ENCODE measurements at regions not wholly inside any gene's neighbourhood (a gene's known extent, or its start where the extent isn't known, plus 50 kb on each side); places are given as distances from the start of the nearest gene placed in this dataset.

- no peak for DNase-seq (ENCODE audit: low read depth, low spot score)
These were observed 976.9 kb upstream of the MBL2 start for GRCh38 chr10:53749439-53749838.

- DNase-seq (ENCODE audit: low read depth, low spot score) = no peak
These were observed 975.7 kb upstream of the MBL2 start for GRCh38 chr10:53748319-53748718.

GRCh38 chr10:53744746-53745145 is 972.2 kb upstream of the MBL2 start:
- peak; percentile 41 for DNase-seq (ENCODE audit: low read depth, low spot score)

DNA sequence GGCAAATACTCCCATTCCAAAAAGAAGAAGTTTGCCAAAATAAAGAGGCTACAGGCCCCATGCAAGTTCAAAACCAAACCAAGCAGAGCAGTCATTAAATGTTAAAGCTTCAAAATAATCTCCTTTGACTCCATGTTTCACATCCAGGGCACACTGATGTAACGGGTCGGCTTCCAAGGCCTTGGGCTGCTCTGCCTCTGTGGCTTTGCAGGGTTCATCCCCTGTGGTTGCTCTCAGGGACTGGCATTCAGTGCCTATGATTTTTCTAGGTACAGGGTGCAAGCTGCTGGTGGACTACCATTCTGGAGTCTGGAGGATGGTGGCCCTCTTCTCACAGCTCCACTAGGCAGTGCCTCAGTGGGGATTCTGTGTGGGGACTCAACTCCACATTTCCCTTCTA is 971.6 kb upstream of the MBL2 start:
- DNase-seq (ENCODE audit: low read depth, low spot score) = no peak

DNA sequence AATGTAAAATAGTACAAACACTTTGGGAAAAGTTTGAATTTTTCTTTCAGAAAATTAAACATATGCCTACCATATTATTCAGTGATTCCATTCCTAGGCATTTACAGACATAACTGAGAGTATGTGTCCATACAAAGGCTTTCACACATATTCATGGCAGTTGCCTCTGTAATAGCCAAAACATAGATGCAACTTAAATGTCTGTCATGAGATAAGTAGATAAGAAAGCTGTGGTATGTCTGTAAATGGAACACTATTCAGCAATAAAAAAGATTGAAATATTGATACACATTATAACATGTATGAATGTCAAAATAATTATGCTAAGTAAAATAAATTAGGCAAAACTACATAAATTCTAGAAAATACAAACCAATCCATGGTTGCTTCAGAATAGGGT is 964.5 kb upstream of the MBL2 start:
- no peak for DNase-seq (ENCODE audit: low read depth, low spot score)

- no peak for DNase-seq (ENCODE audit: low read depth, low spot score)
These were observed 954.3 kb upstream of the MBL2 start for GRCh38 chr10:53726921-53727320.

- DNase-seq (ENCODE audit: low read depth, low spot score) = no peak
These were observed 952.0 kb upstream of the MBL2 start for GRCh38 chr10:53724581-53724980.

- DNase-seq (ENCODE audit: low read depth, low spot score) = no peak
These were observed 947.1 kb upstream of the MBL2 start for GRCh38 chr10:53719658-53720057.

DNA sequence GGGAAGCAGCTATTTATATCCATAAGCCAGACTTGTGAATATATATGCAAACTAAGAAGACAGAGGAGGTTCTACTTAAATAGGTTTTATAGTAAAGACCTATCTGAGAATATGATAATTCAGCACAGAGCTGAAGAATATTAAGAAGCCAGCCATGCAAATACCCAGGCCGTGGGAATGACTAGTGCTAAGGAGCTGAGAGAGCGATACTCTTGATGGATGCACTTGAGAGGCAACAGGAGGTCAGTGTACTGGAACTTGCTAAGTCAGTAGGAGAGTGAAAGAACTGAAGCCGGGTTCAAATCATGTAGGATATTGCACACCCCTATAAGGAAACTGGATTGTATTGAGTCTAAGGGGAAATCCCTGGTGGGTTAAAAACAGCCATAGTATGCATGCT is 943.6 kb upstream of the MBL2 start:
- DNase-seq (ENCODE audit: low read depth, low spot score) = no peak

- DNase-seq (ENCODE audit: low read depth, low spot score) = no peak
These were observed 940.8 kb upstream of the MBL2 start for GRCh38 chr10:53713431-53713830.

DNA sequence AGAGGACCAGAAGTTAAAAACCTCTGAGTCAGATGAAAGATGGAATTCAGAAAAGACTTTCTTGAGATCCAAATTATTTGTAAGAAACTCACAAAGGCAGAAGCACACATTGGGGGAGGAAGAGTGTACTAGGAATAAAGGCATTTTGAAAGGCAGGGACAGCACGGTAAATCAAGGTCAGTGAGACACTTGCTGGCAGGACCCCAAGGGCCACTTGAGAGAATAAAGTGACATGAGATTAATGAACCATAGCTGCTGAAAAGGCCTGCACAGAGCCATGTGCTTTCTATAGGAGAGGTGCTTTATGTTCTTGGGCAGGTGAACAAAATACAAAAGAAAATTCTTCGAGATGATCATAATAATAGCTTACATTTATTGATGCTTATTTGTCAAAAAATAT is 929.9 kb upstream of the MBL2 start:
- DNase-seq (ENCODE audit: low read depth, low spot score) = no peak

DNA sequence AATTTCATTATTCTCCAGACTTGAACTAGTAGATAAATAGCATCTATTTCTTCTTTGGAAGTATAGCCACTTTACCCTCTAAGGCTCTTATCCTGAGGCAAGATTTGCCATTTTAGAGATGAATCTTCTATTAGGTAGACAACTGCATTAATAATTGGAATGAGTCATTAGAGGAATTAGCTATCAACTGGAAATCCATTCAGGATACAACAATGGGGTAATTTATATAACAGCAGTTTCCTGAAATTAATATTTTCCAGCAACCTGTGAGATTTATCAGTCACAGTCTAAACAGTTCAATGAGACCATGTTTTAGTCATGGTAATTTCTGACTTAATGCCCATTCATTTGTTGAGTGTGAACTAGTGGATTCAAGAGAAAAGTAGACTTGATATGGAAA is 928.6 kb upstream of the MBL2 start:
- DNase-seq (ENCODE audit: low read depth, low spot score) = no peak

- no peak for DNase-seq (ENCODE audit: low read depth, low spot score)
These were observed 927.7 kb upstream of the MBL2 start for GRCh38 chr10:53700278-53700677.

- no peak for DNase-seq (ENCODE audit: low read depth, low spot score)
These were observed 927.1 kb upstream of the MBL2 start for GRCh38 chr10:53699684-53700083.

DNA sequence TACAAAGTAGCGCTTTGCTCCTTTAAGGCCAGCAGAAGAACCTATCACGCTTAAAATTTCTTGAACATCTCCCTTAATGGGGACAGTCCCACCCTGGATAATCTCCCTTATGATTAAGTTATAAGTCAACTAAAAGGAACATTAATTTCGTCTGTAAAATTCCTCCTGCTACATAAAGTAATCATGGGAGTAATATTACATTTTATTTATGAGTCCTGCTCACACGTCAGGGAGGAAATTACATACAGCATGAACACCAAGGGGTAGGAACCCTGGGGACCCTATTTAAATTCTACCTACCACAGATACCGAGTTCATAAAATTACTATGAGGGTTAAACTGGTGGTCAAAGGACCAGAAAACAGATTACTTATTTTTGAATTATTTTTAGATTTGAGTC is 926.6 kb upstream of the MBL2 start:
- DNase-seq (ENCODE audit: low read depth, low spot score) = no peak

DNA sequence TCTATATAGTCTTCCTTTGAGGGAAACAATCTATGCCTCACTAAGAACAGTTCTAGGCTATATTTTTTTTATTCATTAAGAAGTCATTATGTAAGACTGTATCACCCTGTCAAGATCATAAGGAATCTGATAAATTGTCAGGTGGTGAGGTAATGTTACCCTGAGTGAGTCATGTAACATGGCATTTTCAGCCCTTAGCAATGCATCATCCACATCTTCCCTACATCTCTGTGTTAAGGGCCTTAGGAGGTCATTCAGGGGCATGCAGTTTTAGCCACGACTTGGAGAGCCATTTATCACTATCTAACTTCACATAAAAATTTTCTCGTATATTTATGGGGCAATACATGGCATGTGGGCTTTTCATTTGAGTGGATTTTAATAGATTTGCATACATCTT is 924.5 kb upstream of the MBL2 start:
- no peak for DNase-seq (ENCODE audit: low read depth, low spot score)

DNA sequence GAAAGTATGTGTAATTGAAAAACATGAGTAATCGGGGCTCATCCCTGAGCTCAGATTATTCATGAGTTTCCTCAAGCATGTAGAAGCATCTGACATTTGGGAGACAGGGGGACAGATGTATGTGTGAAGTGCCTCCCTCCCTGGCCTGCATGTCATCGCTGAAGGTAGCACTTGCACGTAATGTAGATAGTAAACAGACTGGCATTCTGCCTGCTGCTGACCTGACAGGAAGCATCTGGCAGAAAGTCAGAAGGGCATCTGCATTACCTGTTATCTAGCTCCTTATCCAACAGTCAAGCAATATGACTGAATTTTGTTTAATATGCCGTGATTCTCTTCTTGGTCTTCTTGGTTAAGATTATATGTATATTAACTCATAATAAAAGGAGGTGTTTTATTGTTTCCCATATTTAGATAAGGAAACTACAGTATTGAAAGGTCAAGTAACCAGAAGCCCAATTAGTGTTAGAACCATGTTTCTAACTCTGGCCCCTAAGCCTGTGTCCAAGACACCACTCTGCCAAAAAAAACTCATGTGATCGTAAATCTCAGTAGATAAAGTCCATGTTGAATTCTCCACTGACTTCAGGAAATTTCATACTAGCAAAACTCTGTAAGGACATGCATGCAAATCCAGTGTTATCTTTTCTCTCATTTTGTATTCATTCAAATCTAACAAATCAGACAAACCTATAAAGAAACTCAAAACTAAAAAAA is 918.1 kb upstream of the MBL2 start:
- DNase-seq (ENCODE audit: low read depth, low spot score) = no peak

GRCh38 chr10:53687800-53688199 is 915.2 kb upstream of the MBL2 start:
- no peak for DNase-seq (ENCODE audit: low read depth, low spot score)

GRCh38 chr10:53682885-53683284 is 910.3 kb upstream of the MBL2 start:
- no peak for DNase-seq (ENCODE audit: low read depth, low spot score)

- DNase-seq (ENCODE audit: low read depth, low spot score) = no peak
These were observed 909.9 kb upstream of the MBL2 start for GRCh38 chr10:53682458-53682857.

DNA sequence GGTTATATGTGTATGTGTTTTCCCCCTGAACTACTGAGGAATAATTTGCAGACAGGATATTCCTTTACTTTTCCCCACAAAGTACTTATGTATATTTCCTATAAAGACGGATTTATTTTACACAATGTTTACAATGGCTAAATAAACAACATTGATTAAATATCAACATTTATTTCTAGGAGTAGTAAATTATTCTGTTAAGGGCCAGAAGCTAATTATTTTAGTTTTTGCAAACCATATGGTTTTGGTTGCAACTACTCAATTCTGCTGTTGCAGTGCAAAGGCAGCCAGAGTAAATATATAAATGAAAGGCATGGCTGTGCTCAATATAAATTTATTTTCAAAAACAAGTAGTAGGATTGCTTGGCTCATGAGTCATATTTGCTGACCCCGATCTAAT is 907.1 kb upstream of the MBL2 start:
- no peak for DNase-seq (ENCODE audit: low read depth, low spot score)

DNA sequence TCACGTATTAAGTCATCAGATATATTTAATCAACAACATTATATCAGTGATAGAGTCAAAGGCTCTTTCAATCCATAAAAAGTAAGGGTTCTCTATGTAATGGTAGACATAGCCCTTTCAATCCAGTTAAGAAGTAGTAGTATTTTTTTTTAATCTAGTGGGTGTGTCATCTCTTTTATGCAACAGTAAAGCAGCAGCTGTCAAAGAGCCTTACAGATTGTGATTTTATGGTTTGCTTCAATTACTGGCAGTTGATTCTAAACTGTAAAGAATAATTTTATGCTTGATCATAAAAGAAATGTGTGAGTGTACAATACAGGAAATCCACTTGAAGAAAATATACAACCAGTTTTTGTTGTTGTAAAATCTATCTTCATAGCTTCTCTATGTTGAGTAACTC is 902.6 kb upstream of the MBL2 start:
- no peak for DNase-seq (ENCODE audit: low read depth, low spot score)

- DNase-seq (ENCODE audit: low read depth, low spot score) = no peak
These were observed 894.5 kb upstream of the MBL2 start for GRCh38 chr10:53667063-53667462.

Measured in ELF-1 (cell line).